Left cardiac atrium (tissue), 4 donors: ENCODE measurements at regions not wholly inside any gene's neighbourhood (a gene's known extent, or its start where the extent isn't known, plus 50 kb on each side); places are given as distances from the start of the nearest gene placed in this dataset.
"Not testable (repeated sequence)": the region's sequence is repeated elsewhere in the genome, so short reads cannot be mapped to it uniquely, and the experiment has no call there.

Experiments
- ATAC-seq, 2 donors: fragments of 200-7000 bp; cut with Tn5 transposase; one replicate each; pipeline ENCODE4 v1.9.1; 2020; ENCODE audit warnings: mild to moderate bottlenecking in 2 of 2, moderate library complexity in 2 of 2
- DNase-seq: peaks from one replicate; pipeline ENCODE4 v3.0.0-alpha.2; 2020
- intact Hi-C, 2 donors: fragments of 100-400 bp; cut with DNase I; formaldehyde crosslinking; loops; one replicate each; pipeline versions ENCODE4 v1.14.1 to v1.15.1; 2022 to 2023
- donor health status: DM: no; HTN: yes; CAD: no.
- donor health status: DM: no; HTN: yes; CAD: no; lungs with severe emphysema.
- donor health status: DM: yes; HTN: yes; CAD: no.
- donor health status: Dilated cardiomyopathy.

DNA sequence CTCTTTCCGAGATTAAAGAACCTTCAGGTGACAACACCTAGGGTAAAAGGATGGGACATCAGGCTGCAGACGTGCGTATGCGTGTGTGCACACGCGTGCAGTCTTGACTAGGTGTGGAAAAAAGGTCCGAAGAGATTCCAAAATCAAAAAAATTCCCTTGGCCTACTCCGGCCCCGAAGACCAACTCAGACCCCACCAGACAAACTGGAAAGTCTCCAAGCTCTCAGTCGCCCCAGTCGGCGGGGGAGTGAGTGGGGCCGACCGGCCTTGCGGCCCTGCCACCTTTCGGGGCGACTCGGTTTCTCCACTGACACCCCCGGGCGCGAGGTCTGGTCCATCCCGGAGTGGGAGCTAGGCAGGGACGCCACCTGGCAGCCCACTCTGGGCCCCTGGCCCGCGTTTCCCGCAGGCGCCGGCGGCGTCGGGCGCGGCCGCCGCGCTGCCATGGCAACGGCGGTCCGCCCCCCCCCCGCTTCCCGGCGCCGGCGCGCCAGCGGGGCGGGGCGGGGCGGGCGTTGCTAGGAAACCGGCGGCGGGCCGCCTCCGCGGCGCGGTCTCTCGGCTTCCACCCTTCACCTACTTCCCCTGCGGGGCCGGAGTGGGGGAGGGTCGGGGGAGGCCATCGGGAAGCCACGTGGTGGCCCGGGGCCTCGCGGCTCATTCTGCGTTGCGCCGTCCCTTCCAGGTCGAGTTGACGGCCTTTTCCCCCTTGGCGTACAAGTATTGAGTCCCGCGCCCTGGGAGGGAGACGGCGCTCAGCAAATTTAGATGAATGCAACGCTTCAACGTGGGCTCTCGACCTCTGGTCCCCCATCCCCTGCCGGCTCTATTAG is 253.1 kb downstream of the EFCAB11 start:
- intact Hi-C loops = no loop called here
- ATAC-seq (peak; percentile 94 to 96), DNase-seq (peak; percentile 91)

DNA sequence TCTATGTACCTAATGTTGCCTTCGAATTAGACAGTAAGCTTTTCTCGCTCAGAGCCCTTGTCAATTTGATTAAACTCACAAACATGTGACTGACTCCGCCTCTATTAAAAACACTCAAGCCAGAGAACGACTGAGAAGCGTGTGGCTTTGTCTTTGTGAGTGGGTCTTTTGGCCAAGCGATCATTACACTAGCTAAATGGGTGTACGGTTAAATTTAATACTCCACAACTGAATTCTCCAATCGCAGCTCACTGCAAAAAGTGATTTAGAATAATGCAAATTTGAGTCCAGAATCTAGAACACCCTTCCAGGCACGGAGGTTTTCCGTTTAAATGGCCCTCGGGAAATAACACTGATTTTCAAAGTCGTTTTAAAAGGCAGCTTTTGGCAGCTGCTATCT is 253.7 kb downstream of the EFCAB11 start:
- DNase-seq (no peak), ATAC-seq (no peak)
- intact Hi-C loops = no loop called here

DNA sequence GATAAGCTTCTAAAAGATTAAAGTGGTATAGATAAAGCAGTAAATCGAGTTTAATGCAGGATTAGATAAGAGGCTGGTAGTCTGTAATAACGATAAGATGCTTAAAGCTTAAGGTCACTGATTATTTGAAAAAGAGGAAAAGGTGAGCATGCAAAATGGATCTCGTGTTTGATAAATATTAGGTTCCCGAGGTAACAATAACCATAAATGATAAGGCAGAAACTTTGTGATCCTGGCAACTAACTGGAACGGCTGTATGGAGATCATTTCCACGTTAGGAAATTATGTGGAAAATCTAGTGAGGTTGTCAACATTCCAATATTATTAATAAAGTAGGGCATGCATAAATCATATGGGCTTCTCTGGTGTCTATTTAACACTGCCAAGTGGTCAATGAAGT is 255.5 kb downstream of the EFCAB11 start:
- DNase-seq (no peak), ATAC-seq (no peak)
- intact Hi-C loops = loop anchor here in 1 of 2 donors (10.0 kb wide), 1 partner anchor 74 kb away; no protein-coding TSS in a partner anchor

DNA sequence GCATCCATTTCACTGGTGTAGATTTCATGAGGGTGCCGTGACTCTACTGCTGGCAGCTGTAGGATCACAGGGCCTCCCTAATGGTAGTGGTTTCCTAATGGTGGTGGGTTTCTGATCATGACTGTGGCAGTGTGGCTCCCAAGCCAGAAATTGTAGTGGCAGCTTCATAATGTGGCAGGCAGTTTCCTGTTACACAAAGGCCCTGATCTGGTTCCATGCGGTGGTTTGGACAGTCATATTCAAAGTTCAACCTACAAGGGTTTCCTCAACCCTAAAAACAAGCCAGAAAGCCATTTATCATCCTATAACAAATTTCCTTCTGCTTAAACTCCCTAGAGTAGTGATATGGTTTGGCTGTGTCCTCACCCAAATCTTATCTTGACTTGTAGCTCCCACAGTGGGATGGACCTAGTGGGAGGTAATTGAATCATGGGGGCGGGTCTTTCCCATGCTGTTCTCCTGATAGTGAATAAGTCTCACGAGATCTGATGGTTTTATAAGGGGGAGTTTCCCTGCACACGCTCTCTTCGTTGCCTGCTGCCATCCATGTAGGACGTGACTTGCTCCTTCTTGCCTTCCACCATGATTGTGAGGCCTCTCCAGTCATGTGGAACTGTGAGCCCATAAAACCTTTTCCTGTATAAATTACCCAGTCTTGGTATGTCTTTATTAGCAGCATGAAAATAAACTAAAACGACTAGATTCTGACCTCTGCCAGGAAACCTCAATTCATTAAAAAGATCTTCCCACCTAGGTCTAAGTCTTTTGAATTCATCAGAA is 257.1 kb downstream of the EFCAB11 start:
- DNase-seq (no peak), ATAC-seq (no peak)
- intact Hi-C loops = loop anchor here in 1 of 2 donors (10.0 kb wide), 1 partner anchor 73 kb away; no protein-coding TSS in a partner anchor

DNA sequence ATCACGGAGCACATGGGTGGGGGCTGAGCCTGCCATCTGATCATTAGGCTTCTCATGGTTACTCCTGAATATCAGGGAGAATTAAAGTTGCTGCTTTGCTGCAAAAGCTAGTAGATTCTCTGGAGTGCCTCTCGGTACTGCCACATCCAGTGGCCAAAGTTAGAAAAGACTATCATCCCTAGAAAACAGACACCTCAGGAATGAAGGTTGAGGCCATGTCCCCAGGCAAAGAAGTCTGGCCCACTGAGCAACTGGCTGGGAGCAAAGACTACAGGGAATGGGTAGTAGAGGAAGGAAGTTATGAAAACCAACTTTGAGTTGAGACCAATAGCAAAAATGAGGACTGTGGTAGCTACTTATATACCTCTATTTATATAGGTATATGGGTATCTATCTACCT is 258.7 kb downstream of the EFCAB11 start:
- intact Hi-C loops = loop anchor here in 1 of 2 donors (10.0 kb wide), 1 partner anchor 71 kb away; no protein-coding TSS in a partner anchor
- no peak for ATAC-seq

DNA sequence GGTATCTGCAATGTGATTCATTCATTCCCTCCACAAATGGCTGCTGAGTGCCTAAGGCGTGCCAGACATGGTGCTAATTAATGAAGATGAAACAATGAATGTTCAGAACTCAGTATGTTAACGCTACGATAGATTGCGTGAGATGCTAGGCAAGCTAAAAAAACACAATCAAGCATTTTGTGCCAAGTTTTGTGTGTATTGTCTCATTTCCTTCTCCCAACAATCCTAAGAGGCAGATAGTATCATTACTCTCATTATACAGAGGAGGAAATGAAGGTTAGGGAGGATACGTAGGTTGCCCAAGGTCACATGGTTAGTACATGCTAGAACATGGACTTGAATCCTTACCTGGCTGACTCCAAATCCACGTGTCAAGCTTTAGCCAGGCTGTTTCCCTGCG is 264.4 kb downstream of the EFCAB11 start:
- ATAC-seq = no peak

More for the DNA sequence above, 258.7 kb downstream of the EFCAB11 start:
- no peak for DNase-seq

DNA sequence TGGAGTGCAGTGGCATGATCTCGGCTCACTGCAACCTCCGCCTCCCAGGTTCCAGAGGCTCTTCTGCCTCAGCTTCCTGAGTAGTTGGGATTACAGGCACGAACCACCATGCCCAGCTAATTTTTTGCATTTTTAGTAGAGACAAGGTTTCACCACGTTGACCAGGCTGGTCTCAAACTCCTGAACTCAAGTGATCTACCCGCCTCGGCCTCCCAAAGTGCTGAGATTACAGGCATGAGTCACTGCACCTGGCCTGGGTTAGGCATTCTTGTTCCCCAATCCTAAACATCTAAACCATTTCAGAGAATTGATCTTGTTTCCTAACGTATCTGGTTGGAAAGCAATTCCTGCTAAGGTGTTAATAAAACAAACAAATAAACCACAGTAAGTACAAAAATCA is 264.8 kb downstream of the EFCAB11 start:
- DNase-seq, ATAC-seq: not testable (repeated sequence)
- intact Hi-C loops = loop anchor here in 1 of 2 donors (10.0 kb wide), 1 partner anchor 65 kb away; no protein-coding TSS in a partner anchor

More for the DNA sequence above, 264.4 kb downstream of the EFCAB11 start:
- intact Hi-C loops = loop anchor here in 1 of 2 donors (10.0 kb wide), 1 partner anchor 65 kb away; no protein-coding TSS in a partner anchor
- DNase-seq = no peak

DNA sequence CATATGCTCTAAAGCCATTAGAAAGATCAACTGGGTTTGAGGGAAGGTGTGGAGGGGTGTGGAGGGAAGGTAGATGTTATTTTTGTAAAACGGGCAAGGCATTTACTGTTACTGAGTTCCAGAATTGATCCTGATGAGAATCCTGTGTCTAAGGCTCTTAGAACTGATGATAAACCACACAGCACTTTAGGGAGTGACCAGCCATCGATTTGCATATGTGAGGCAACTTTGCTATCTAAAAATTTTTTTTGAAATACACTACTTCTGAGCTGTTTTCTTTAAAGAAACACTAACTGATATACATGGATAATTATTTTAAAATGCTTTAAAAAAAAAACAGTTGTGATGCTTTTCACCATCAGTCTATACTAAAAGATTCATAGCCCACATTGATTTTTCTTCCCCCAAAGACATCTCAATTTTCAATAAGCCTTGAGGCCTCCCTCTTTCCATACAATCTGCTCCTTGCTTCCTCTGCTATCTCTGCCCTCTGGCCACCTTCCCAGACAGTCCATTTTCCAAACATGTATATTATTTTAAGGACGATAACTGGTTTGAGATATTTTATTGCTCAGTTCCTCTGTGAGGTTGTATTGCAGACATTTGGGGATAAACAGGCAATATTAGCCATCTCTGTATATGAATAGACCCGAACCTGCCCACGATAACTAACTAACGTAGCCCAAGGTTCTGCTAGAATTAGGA is 265.9 kb downstream of the EFCAB11 start:
- no peak for DNase-seq
- intact Hi-C loops = no loop called here
- ATAC-seq = peak in 1 of 2 donors; percentile 26

DNA sequence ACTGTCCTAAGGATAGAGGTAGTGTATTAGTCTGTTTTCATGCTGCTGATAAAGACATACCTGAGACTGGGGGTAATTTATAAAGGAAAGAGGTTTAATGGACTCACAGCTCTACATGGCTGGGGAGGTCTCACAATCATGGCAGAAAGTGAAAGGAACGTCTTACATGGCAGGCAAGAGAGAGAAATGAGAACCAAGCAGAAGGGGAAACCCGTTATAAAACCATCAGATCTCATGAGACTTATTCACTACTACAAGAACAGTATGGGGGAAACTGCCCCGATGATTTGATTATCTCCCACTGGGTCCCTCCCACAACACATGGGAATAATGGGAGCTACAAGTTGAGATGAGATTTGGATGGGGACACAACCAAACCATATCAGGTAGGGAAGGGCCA is 267.4 kb downstream of the EFCAB11 start:
- ATAC-seq, DNase-seq, intact Hi-C loops: not testable (repeated sequence)

DNA sequence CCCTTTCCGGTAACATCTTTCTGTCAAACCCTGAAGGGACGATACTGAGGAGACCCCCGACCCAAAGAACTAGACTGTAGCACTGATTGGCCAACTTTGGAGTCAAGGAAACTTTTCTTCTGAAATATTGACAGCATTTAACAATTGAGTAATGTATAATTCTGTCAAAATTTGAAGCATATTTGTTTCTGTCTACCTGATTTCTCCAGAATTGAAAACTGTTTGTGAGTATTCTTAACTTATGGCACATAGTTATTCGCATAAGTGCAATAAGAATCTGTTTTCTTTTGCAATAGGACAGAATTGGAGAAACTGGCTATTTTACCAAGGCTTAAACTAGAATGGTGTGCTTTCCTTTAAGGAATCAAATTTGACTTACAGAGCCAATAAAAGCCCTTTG is 267.1 kb upstream of the FOXN3 start:
- intact Hi-C loops = no loop called here
- ATAC-seq = no peak
- DNase-seq = no peak

DNA sequence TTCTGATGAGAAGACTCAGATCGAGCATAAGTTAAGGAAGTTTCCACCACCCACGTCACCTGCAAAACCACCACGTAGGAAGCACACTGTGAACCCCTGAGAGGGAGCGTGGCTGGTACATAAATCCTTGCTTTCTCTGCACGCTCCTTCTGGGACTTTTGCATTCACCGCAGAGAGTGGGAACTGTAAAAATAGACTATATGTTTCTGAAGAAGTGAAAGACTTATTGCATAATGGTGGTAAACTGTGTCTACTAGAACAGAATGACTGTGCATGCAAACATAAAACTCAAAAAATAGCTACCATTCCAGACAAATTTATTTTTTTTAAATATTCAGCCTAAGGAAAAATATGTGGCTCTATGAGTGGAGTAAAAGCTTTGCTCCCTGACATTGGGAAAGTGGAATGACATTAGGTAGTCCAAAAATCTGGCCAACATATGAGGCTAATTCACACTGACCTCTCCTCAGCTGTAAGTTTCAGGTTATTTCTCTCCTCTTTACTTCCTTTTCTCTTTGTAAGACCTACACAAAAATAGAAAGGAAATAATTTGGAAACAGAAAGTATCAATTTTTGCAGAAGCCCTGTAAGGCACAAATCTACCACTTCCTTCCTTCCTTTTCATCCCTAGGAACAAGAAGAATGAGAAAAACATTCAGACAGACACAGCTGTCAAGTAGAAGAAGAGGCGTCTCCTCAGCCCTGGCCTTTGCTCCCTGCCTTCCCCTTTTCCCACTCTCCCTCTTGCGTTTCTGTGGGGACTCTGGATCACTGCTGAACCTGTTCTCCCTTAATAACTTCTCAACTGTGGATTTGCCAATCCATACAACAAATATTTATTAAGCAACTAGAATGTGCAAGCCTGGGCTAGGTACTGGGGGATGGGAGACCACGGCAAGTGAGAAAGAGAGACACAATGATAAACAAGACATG is 264.3 kb upstream of the FOXN3 start:
- intact Hi-C loops = no loop called here
- DNase-seq = no peak
- peak; percentile 38 to 65 for ATAC-seq

DNA sequence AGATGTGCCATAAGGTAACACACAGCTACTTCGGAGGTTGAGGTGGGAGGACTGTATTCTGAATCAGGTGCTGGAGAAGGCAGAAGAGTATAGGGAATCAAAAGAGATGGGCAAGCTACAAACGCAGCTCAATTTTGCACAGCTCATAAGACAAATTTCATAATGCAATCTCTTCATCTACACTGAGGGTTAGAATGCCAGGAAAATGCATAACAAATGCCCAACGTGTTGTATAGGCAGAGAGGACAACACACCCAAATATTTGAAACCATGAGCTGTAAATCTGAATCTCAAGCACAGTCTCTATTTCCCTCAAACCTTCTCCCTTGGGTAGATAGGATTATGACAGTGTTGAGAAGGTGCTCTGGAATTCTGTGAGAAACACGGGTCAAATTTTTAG is 263.1 kb upstream of the FOXN3 start:
- ATAC-seq (no peak), DNase-seq (no peak)
- intact Hi-C loops = no loop called here

DNA sequence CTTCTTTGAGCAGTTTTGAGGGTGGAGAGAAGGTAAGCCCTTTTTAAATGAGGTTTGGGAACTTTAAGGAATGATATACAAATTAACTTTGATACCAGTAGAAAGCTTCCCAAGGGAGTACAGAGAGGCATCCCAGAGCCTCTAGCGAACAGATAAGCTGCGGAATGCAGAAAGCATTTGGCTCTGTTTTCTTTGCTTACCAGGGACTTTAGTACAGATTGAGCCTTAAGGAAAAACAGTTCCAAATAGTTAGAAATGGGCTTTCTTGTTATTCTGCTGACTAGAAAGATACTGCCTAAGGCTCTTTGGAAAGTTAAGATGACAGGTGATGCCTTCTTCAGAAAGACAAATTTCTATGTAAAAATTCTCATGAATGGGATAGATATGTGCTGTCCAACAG is 261.7 kb upstream of the FOXN3 start:
- intact Hi-C loops = no loop called here
- ATAC-seq = peak in 1 of 2 donors; percentile 38

DNA sequence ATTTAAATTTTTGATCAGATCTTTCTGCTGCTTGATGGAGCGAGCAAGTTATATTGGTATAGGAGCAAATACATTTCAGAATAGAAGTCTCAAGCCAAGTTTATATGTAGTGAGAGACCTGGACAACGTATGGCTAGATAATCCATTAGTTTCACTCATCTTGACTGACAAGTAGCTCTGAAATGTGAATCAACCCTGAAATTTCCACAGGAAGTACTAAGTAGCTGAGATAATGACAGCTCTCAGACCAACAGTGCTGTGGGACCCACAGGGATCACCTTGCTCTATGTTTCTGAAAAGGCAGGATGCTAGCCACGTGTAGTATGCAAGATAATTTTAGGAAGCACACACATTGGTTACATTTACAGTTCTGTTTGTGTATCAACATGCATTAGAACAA is 258.6 kb upstream of the FOXN3 start:
- DNase-seq (no peak), ATAC-seq (no peak)
- intact Hi-C loops = no loop called here

More for the DNA sequence above, 261.7 kb upstream of the FOXN3 start:
- no peak for DNase-seq

DNA sequence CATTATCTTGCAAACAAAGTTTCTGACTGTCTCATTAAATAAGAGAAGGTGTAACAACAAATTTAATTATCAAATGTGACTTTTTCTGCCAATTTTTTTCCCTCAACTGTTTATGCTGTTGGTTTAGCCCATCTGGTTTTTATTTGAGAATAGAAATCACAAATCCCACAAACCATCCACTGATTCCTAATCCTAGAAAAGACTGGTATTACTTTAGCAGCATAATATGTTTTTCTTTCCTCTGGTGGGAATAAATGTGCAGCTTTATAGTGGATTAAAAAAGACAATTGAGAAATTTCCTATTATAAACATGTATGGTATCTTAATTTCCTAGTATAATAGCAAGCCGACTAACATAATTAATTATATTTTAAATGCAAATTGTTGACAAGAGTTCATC is 257.9 kb upstream of the FOXN3 start:
- DNase-seq = no peak

DNA sequence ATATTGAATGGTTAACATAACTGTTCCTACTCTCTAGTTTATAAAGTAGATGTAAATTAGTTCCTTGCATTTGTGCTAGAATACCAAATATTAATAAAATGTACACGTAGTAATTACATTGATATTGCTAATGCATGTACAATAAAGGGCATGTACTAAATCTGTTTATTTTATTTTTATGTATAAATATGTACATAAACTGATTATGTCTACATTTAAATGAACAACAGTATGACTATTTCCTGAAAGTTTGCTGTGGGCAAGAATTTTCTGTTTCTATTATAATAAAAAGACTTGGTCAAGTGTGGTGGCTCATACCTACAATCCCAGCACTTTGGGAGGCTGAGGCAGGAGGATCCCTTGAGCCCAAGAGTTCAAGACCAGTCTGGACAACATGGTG is 257.2 kb upstream of the FOXN3 start:
- no peak for DNase-seq
- no peak for ATAC-seq
- intact Hi-C loops = no loop called here

More for the DNA sequence above, 257.9 kb upstream of the FOXN3 start:
- ATAC-seq = no peak
- intact Hi-C loops = no loop called here

DNA sequence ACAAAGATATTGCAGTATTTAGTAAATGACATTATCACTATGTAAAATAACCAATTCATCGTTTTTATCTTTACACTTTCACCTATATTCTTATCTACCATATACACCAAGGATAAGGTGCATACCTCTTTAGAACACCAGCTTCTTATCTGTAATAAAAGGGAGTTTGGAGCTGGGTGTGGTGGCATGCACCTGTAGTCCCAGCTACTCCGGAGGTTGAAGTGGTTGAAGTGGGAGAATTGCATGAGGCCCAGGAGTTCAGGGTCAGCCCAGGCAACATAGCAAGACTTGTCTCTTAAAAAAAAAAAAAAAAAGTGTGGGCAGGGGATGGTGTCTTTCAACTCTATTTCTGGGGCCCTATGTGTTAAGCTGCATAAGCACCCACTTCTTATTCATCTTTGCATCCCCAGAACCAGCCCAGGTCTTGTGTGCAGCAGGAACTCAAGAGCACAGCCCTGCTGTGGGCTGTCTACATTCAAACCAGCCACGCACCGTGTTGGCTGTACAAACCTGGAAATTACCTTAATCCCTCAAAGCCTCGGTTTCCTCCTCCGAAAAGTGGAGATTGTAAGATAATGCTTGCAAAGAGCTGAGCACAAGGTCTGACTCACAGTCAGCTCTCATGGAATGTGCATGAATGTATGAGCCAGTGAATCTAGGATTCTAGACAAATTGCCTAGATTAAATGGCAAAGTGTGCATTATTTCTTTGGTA is 256.6 kb upstream of the FOXN3 start:
- intact Hi-C loops = no loop called here
- ATAC-seq (peak in 1 of 2 donors; percentile 50), DNase-seq (no peak)
